ENCODE measurements at regions not wholly inside any gene's neighbourhood (a gene's known extent, or its start where the extent isn't known, plus 50 kb on each side); places are given as distances from the start of the nearest gene placed in this dataset.
"Not testable (repeated sequence)": the region's sequence is repeated elsewhere in the genome, so short reads cannot be mapped to it uniquely, and the experiment has no call there.

DNA sequence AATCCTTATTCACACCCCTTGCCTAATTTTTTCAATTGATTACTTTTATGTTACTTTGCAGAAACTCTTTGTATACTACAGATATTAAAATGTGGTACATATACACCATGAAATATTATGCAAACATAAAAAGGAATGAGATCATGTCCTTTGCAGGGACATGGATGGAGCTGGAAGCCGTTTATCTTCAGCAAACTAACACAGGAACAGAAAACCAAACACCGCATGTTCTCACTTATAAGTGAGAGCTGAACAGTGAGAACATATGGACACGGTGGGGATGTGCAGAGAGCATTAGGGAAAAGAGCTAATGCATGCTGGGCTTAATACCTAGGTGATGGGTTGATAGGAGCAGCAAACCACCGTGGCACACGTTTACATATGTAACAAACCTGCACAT is 123.5 kb upstream of the DIAPH2 start:
- TF ChIP-seq, protein P1, sequence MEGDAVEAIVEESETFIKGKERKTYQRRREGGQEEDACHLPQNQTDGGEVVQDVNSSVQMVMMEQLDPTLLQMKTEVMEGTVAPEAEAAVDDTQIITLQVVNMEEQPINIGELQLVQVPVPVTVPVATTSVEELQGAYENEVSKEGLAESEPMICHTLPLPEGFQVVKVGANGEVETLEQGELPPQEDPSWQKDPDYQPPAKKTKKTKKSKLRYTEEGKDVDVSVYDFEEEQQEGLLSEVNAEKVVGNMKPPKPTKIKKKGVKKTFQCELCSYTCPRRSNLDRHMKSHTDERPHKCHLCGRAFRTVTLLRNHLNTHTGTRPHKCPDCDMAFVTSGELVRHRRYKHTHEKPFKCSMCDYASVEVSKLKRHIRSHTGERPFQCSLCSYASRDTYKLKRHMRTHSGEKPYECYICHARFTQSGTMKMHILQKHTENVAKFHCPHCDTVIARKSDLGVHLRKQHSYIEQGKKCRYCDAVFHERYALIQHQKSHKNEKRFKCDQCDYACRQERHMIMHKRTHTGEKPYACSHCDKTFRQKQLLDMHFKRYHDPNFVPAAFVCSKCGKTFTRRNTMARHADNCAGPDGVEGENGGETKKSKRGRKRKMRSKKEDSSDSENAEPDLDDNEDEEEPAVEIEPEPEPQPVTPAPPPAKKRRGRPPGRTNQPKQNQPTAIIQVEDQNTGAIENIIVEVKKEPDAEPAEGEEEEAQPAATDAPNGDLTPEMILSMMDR (IDR thresholded peaks at IDR 0.05), result not testable (repeated sequence)
- not testable (repeated sequence) for TF ChIP-seq POLR2A (IDR thresholded peaks at IDR 0.05)

All from breast epithelium (tissue), 3 donors.